ENCODE measurements at regions not wholly inside any gene's neighbourhood (a gene's known extent, or its start where the extent isn't known, plus 50 kb on each side); places are given as distances from the start of the nearest gene placed in this dataset.

DNA sequence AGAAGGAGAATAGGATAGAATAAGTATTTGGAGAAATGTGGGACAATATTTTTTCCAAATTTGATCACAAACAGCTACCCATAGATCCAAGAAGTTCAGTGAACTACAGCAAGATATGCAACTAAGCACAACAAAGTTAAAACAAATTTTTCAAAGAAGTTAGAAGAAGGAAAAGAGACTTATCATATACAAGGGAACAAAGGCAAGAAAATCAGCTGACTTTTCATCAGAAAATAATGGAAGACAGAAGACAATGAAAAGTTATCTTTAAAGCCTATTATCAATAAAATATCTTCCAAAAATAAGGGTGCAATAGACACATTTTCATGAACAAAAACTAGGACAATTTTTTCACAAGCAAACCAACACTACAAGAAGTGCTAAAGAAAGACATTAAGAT, 202.8 kb upstream of the FN1 start:
- Histone ChIP-seq H3K9me3 (replicated peaks; ENCODE audit: control insufficient read depth, insufficient read depth, low read length) (no peaks in the 10 kb centered on the region; the same call in 2 of the 3 replicates), H3K9ac (ENCODE audit: control insufficient read depth, insufficient read depth, low read length) (no peak overlapping the region), H2AFZ (ENCODE audit: control insufficient read depth, low read depth, low read length) (no peak overlapping the region), H4K20me1 (ENCODE audit: control insufficient read depth, insufficient read depth) (no peaks in the 10 kb centered on the region), H3K4me3 (no peak overlapping the region), H3K27ac (ENCODE audit: control insufficient read depth, insufficient read depth) (no peak overlapping the region), H3K79me2 (ENCODE audit: control insufficient read depth, insufficient read depth, low read length) (no peaks in the 10 kb centered on the region), H3K27me3 (replicated peaks in 1 of 2; ENCODE audit: control insufficient read depth in 2 of 2, insufficient read depth in 2 of 2, low read length in 1 of 2) (no peaks in the 10 kb centered on the region), H3K4me1 (ENCODE audit: control insufficient read depth, insufficient read depth, low read length) (no peaks in the 10 kb centered on the region), H3K4me2 (ENCODE audit: control insufficient read depth, insufficient read depth) (no peak overlapping the region), H3K36me3 (ENCODE audit: control insufficient read depth in 2 of 2, insufficient read depth in 2 of 2, low read length in 1 of 2) (no peaks in the 10 kb centered on the region)
- ChIA-PET SMC1A (ENCODE audit: uncharacterized antibody, unreplicated experiment) (interaction anchor here (0.6 kb wide), 1 partner anchor 111 kb away, joined by 3 read pairs; no protein-coding TSS in a partner anchor), POLR2A (interaction anchor here (0.5 kb wide), 1 partner anchor 430 kb away, joined by 3 read pairs; no protein-coding TSS in a partner anchor), CTCF (no interaction called here), RAD21 (ENCODE audit: unreplicated experiment) (no interaction called here)
- FAIRE-seq (no peak), DNase-seq (ENCODE audit: low read depth, low spot score) (no peak), ATAC-seq (no peak)
- TF ChIP-seq ZNF217 (IDR thresholded peaks at IDR 0.05): no peak
- TF ChIP-seq, protein P1, sequence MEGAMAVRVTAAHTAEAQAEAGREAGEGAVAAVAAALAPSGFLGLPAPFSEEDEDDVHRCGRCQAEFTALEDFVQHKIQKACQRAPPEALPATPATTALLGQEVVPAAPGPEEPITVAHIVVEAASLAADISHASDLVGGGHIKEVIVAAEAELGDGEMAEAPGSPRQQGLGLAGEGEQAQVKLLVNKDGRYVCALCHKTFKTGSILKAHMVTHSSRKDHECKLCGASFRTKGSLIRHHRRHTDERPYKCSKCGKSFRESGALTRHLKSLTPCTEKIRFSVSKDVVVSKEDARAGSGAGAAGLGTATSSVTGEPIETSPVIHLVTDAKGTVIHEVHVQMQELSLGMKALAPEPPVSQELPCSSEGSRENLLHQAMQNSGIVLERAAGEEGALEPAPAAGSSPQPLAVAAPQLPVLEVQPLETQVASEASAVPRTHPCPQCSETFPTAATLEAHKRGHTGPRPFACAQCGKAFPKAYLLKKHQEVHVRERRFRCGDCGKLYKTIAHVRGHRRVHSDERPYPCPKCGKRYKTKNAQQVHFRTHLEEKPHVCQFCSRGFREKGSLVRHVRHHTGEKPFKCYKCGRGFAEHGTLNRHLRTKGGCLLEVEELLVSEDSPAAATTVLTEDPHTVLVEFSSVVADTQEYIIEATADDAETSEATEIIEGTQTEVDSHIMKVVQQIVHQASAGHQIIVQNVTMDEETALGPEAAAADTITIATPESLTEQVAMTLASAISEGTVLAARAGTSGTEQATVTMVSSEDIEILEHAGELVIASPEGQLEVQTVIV (IDR thresholded peaks at IDR 0.05; ENCODE audit: borderline replicate concordance, partially characterized antibody): no peak
- no peak for TF ChIP-seq SIN3A (IDR thresholded peaks at IDR 0.05; ENCODE audit: low read depth, low read length)
- TF ChIP-seq IKZF2 (IDR thresholded peaks at IDR 0.05): no peak
- TF ChIP-seq E2F4 (IDR thresholded peaks at IDR 0.05; ENCODE audit: low read depth, low read length): no peak
- no peak for TF ChIP-seq NRF1 (conservative IDR thresholded peaks at IDR 0.05; ENCODE audit: low read depth, low read length)
- TF ChIP-seq, protein P2, sequence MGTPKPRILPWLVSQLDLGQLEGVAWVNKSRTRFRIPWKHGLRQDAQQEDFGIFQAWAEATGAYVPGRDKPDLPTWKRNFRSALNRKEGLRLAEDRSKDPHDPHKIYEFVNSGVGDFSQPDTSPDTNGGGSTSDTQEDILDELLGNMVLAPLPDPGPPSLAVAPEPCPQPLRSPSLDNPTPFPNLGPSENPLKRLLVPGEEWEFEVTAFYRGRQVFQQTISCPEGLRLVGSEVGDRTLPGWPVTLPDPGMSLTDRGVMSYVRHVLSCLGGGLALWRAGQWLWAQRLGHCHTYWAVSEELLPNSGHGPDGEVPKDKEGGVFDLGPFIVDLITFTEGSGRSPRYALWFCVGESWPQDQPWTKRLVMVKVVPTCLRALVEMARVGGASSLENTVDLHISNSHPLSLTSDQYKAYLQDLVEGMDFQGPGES (IDR thresholded peaks at IDR 0.05): no peak
- TF ChIP-seq CEBPB (IDR thresholded peaks at IDR 0.05; ENCODE audit: borderline replicate concordance in 1 of 2, low read depth in 2 of 2, low read length in 2 of 2): no peak
- TF ChIP-seq TARDBP (IDR thresholded peaks at IDR 0.05; ENCODE audit: borderline replicate concordance): no peak
- no peak for TF ChIP-seq RAD51 (IDR thresholded peaks at IDR 0.05)
- TF ChIP-seq TCF7 (IDR thresholded peaks at IDR 0.05; ENCODE audit: borderline replicate concordance): no peak
- TF ChIP-seq USF1 (IDR thresholded peaks at IDR 0.05; ENCODE audit: borderline replicate concordance, extremely low read length, insufficient read depth, low read depth, low read length): no peak
- no peak for TF ChIP-seq PBX3 (IDR thresholded peaks at IDR 0.05; ENCODE audit: insufficient replicate concordance, low read depth, low read length)
- TF ChIP-seq RAD21 (IDR thresholded peaks at IDR 0.05; ENCODE audit: insufficient read depth, low read depth, low read length): no peak
- no peak for TF ChIP-seq IRF5 (IDR thresholded peaks at IDR 0.05; ENCODE audit: borderline replicate concordance)
- no peak for TF ChIP-seq SREBF1 (IDR thresholded peaks at IDR 0.05; ENCODE audit: low read length)
- intact Hi-C loops (cut with micrococcal nuclease; ENCODE audit: unreplicated experiment) (no loop called here), in situ Hi-C loops (cut with MboI) (no loop called here)
- no TSS peak for BruUV-seq (replicated peaks)
